GM21737 (cell line): ENCODE measurements at regions not wholly inside any gene's neighbourhood (a gene's known extent, or its start where the extent isn't known, plus 50 kb on each side); places are given as distances from the start of the nearest gene placed in this dataset.

Experiments
- ATAC-seq: cut with Tn5 transposase; IDR thresholded peaks from one replicate; pipeline ENCODE4 v1.9.1; 2021; ENCODE audit warnings: mild to moderate bottlenecking, moderate library complexity; ENCODE audit not compliant: unreplicated experiment

DNA sequence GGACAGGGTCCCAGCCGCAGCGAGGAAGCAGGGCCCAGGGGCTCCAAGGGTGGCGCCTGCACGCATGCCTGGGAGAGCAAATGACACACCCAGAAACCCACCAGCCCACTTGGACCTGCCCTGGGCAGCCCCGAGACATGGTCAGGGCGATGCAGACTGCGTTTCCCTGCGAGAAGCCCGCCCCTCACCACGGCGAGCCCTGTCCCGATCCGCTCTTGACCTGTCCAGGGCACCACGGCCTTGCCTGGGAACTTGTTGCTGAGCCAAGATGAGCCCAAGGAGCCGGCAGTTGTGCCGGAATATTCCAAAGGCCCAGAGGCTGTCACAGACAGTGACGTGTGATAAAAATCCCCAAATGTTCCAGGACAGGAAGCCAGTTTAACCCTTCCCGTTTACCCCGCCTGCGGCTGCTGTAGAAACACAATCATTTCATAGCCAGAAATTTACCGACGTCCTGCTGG lies 78.1 kb downstream of the SIK1 start:
- ATAC-seq, result no peak

DNA sequence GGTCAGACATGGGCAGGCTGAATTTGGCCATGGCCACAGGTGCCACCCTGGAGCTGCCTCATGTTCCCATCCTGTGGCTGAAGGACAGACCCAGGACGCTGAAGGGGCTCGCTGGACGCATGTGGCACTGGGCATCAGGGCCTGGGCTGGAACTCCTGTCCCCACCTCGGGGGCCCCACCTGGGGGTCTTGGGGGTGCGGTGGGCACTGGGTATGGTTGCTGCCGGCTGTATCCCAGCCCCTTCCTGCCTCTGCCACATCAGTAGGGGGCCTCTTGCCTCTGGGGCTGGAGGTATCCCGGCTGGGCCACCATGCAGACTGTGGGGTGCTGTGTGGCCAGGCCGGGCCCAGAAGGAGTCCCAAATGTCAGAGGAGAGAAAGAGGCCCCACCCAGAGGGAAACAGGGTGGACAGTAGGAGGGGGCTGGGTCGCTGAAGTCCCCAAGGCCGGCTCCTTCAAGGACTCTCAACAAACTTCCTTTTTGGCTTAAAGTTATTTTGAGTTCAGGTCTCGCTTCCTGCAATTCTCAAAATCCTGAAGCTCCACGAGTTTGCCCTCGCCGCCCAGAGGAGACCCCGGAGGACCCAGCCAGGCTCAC lies 78.7 kb downstream of the SIK1 start:
- no peak for ATAC-seq

DNA sequence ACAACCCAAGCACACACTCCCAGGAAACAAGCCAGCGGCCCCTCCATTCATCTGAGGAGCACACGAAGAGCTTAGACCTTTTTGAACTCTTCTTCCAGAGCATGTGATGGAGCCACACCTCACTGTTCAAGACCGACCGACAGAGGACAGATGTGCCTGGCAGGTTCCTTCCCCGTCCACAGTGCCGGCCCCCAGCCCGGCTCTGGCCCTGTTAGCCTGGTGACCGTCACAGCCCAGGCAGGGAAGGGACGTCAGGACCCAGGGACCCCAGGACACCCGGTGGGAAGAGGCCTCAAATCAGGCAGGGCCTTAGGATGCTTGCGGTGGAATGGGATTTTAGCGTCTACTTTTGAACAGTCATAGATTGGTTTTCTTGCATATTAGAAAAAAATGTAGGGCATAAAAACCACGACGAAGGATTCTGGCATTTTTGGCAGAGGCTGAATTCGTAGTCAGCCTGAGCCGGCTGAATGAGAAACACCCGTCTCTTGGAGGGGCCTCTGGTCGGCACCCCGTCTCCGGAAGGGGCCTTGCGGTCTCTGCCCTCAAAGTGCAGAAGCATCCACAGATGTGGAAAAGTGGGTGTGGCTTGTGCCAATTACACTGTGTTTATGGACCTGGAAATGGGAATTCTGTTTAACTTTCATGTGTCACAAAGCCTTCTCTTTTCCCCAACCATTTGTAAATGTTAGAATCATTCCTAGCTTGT lies 79.3 kb downstream of the SIK1 start:
- no peak for ATAC-seq

DNA sequence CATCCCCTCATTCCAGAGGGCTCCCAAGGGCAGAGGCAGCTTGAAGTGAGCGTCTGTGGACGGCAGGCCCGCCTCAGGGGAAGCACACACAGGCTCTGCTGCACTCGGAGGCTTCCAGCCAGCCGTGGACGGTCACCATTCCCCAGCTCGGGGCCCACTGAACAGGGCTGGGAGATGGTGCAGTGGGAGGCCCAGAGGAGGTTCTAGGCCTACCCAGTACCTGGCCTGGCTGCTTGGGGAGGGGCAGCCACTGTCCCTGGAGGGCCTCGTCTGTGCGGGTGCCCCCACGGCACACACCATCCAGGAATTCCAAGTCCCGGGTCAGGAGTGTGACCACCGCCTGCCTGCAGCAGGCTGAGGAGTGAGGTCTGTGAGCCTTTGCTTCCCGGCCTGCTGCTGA lies 80.4 kb downstream of the SIK1 start:
- no peak for ATAC-seq

DNA sequence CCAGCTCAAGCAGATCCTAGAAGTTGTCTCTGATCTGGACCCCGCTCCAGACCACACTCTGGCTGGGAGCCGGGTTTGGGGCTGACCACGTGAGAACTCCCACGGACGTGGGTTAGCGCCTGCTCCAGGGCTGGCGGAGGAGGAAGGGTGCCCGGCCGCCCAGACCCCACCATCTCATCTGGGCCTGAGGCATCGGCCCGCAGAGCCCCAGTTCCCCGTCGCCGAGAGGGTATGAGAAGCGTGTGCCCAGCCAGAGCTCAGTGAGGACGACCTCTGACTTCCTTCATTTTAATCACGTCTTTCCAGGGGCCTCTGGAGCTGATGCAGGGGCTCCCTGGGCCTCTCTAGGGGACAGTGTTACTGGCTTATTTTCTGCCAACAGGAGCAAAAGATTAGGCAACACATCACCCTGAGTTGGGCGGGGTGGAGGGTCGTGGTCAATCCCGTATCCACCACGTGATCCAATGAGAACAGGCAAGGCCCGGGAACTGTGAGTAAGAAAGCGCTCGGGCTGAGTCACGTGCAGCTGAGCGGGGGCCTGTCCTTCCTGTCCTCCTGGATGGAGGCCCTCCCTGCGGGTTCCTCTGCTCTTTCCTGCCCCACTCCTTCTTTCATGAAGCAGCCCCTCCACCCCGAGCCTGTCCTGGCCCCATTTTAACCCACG lies 81.1 kb downstream of the SIK1 start:
- no peak for ATAC-seq

DNA sequence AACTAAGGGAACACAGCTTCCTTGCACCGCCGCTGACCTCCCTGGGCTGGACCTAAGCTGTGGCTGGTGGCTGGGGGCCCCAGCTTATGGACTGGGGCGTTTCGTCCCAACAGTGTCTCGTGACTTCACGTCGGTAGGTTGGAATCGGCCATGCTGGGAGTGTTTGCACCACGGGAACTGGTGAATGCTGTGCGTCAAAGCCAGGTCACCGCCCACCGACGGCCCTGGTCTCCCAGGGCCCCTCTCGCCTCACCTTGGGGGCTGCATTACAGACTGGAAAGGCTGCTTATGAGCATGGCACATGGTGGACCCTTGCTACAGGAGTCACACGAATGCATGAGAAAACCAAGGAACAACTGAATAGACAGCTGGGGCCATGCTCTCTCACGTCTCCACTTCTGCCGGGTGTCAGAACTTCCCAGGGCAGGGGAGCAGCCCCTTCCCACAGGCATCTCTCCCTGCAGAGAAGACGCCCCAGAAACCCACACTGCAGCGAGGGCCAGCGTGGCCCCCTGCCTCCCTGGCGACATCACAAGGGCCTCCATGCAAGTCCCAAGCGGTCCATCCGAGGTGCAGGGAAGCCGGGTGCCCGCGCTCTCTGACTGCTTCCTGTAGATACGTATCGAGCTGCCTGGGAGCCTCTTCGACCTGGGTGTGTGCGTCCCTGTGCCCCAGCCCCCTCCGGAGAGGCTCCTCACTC lies 81.7 kb downstream of the SIK1 start:
- no peak for ATAC-seq

DNA sequence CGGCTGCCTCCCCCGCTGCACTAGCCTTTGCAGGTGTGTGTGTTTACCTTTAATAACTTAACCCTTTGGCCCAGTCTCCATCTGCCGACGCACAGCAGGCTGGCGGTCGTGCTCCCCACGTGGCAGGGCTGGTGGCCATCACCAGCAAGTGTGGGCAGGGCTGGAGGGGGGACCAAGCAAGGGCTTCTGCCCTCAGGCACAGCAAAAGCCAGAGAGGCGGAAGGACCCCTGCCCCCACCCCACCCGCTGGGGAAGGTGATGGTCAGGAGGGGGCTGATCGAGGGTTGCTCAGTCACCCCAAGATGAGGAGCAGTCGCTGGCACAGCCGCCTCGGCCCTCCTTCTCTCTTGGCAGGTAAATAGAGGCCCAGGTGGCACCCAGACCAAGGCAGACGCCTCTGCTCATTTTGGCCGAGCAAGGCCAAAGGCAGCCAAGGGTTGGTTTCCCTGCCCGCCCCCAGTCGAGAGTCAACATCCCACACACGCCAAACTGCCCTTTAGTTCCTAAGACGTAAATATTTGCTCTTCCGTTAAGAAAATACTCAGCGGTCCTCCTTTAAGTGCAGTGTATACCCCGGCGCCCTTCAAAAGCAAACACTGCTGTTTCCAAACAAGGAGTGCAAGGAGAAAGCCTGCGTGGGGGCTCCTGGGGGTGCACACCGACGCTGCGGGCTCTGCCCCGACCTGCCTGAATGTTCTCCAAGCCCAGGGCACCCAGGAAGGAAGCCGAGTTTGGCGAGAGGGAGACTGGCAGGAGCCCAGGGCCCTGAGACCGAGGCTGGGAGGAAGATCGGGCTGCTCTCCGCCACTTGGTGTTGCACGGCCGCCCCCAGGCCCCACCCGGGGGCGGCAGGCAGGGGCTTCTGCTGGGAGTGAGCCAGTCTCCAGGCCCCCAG lies 82.7 kb downstream of the SIK1 start:
- ATAC-seq, result no peak

DNA sequence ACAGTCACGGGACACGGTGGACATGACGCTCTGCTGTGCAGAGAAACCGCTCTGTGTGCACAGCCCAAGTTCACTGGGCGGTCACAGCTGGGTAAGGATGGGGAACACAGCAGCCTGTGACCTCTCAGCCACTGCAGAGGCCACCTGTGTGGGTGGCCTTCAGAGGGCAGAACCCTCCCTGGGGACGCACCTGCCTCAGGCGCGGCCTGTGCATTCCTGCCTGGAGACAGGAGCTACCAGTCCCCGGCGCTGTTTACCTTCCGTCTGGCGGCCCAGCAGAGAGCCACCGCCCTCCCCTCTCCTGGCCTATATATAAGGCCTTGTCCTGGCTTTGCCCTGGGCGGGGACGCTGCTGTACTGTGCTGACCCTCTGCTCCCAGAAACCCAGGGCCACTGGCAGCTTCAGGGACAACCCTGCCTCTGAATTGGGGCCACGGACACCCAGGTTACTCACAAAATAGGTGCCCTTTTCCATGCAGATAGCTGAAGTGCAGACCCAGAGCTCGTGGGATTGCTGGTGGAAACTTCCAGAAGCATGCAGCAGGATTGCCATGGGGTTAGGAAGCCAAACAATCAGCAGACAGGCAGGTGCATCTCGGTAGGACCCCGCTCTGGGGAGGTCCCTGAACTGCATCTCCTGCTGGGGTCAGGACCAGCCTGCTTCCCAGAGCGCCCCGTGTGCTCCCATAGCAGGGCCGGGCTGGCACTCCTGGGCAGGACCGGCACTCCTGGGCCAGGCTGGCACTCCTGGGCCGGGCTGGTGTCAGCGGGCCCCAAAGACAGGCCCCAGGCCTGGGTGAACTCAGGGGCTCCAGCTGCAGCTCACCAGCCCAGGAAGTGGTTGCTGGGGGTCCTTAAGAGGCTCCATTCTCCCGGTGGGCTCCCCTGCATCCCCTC lies 83.6 kb downstream of the SIK1 start:
- no peak for ATAC-seq

DNA sequence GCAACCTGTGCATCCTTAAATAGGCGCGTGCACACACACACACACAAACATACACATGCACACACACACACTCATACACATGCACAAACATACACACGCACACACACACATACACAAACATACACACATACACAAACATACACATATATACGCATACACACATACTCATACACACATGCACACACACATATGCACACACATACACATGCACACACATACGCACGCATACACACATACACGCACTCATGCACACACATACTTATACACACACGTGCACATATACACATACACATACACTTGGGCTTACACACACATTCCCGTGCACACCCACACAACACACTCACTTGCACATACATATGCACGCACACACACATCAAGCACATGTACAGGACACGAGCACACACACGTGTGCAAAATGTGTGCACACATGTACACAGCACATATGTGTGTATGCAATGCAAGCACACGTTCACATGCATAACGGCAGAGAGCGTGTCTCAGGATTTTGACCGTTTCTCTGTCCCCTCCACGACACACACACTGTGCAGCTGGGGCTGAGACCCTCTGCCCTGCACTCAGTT lies 84.5 kb downstream of the SIK1 start:
- no peak for ATAC-seq

DNA sequence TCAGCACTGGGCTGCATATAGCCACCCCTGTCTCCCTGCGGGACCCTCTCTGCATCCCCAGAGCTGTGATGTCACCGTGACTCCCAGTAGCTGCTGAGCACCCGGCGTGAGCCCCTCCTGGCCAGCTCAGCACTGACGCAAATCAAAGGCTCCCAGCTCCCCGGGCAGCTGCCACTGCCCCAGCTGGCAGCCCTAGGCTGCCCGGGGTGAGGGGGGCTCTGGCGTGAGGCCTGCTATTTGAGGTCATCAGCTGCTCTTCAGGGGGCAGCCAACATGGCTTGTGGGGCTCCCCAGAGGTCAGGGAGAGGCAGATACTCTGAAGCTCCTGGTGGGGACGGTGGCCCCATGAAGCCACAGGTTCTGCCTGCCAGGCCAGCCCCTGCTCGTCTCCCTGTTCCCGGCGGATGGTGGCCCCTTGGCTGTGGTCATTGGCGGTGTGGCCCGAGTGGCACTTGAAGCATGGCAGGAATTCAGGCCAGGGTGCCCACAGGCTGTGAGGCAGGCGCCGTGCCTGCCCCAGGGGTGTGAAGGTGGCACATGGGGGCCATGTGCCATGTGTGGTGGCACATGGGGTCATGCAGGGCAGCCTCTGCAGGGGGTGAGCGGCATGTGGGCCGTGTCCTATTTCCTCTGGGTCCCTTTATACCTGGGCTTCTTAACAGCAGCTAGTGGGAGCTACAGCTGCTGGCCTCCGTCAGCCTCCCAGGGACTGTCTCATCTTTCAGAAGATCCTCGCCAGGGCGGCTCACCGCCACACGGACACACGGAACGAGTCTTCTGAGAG lies 85.4 kb downstream of the SIK1 start:
- ATAC-seq, result no peak

DNA sequence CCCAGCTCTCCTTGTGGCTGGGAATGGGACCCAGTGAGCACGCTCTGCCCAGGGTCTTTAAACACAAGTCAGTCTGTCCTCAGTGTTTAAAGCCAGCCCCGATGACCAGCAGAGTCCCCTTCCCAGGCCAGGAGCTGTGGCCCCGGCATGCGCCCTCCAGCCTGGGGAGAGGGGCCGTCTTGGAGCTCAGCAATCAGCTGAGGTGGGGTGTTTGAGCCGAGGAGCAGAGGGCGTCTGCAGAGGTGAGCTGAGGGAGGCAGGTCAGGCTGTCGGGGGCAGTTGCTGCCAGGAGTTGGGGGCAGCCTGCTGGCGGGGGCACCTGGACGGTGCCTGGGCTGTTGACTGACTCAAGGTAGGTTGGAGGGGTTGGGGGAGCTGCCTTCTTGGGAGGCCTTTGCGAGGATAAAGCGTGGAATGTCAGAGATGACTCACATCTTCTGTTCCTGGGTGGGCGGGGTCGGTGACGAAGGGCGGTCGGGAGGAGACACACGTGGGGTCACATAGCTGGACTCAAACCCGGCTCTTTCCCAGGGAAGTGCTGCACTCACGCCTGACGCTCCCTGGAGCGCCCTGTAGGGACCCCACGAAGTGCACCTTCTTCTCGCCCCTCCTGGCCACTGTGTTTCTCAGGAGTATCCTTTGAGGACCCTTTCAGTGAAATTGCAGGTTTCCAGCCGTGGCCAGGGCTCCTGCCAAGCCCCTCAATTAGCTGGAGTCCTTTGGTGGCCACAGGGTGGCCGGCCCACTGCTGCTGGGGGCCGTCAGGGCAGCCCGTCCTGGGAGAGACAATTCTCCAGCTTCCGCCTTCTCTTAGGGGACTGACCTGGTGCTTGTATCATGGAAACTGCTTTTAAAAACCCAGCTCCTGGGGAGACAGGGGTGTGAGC lies 86.2 kb downstream of the SIK1 start:
- no peak for ATAC-seq

DNA sequence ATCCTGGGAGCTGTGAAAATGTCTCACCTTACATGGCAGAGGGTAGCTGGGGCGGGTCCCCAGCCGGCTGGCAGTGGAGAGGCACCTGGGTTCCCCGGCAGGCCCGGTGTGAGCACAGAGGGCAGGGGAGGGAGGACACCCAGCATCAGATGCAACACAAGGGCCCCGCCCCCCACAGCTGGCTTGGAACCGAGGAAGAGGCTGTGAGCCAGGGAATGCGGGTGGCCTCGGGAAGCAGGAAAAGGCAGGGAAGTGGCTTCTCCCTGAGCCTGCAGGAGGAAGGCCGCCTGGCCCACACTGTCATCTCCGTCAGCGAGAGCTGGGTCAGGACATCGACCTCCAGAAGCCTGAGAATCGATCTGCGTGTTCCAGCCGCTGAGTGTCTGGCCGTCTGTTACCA lies 87.3 kb downstream of the SIK1 start:
- ATAC-seq, result no peak

DNA sequence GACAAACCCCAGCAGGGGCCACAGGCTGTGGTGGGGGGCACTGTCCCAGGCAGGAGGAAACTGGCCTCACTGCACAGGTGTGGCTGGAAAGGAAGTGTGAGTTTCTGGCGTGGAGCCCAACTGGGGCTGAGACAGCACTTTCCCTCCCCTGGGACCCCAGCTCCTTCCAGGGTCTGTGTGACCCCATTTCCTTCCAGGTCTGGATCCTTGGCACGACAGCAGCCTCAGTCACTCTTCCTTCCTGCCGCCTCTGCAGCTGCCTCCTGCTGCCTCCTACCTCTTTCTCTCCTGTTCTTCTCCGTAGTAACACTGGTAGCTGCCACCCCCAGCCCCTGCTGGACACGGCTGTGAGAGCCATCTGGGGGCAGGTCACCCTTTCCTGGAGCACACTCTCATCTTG lies 88.0 kb downstream of the SIK1 start:
- no peak for ATAC-seq

DNA sequence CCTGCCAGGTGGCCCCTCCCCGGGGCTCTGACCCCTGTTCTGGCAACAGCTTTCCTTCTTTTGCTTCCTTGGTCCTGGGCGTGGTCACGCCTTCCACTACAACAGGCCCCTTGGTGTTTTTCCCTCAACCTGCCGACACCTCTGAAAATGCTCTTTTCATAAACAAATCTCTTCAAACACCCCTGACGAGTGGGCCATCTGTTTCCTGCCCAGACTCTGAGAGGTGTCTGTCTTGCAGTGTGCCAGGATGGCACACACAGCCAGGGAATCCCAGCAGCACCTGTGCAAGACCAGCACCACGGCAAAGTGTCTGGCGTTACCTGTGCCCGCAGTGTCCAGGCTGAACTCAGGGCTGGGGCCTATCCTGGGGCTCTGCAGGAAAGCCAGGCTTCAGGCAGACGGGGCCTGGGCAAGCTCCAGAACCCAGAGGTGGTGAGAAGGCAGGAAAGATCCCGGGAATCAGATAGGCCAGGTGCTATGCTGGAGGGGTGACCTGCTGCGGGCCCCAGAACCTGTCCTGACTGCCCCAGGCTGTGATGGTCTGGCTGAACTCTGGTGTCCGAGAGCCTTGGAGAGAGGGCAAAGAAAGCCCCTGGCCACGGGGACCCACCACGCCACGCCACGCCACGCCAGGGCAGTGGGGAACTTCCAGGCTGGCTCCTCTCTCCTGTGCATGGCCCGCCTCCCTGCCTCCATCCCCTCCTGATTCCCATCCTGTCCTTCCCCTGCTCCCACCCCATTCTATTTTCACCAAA lies 88.9 kb downstream of the SIK1 start:
- ATAC-seq, result no peak

DNA sequence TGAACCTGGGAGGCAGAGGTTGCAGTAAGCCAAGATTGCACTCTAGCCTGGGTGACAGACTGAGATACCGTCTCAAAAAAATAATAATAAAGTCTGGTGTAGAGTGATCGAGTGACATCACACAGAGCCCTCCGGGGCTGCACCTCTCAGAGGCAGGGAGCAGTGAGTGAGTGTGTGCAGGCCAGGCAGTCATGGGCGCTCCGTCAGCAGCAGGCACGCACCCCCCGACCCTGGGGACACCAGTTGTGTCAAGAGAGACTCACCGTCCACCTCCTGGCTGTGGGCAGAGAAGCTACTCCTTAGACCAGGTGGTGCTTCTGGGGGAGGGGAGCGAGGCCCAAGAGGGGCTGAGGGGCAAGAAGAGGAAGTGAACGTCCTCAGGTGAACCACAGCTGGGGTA lies 91.8 kb downstream of the SIK1 start:
- ATAC-seq, result no peak

DNA sequence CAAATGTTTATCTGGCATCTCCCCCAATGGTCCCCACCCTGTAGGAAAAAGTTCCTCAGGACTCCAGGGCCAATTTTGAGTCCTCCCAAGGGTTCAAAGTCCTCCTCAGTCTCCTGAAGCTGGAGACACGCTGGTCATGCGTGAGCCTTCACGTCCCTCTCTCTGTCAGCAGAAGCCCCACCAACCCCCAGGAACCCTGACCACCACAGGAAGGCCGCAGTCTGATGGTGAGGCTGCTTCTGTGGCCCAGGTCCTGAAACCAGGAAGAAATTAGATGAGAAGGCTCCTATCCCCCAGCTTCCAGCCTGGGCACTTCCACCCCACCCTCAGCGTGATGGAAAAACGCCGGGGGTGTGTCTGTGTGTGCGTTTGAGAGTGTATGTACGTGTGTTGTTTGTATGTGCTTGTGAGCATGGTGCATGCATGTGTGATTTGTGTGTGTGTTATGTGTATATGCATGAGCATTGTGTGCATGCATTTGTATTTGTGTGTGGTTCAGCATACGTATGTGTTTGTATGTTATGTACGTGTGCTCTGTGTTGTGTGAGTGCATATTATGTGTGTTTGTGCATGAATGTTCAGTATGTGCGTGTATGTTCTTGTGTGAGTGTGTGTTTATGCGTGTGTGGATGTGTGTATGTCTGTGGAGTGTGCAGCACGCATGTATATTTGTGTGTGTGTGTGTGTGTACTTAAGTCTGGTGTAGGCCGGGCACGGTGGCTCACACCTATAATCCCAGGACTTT lies 92.5 kb downstream of the SIK1 start:
- no peak for ATAC-seq
